WERI-Rb-1 (cell line): ENCODE measurements at regions not wholly inside any gene's neighbourhood (a gene's known extent, or its start where the extent isn't known, plus 50 kb on each side); places are given as distances from the start of the nearest gene placed in this dataset.
A peak's percentile ranks its signal among the peaks of the same experiment; 100 is the strongest.

Experiments used
- DNase-seq: peaks from one replicate; pipeline ENCODE4 v3.0.0-alpha.2; 2020
- H3K27ac ChIP-seq: fragments of 250-450 bp; sonication (Bioruptor Pico); 2 replicates; pipeline ENCODE4 v1.5.1; 2020; ENCODE audit warnings: mild to moderate bottlenecking, moderate library complexity
- H3K27me3 ChIP-seq: fragments of 250-450 bp; sonication (Bioruptor Pico); 2 replicates; pipeline ENCODE4 v1.5.1; 2021; ENCODE audit warnings: mild to moderate bottlenecking, low read depth, moderate library complexity; ENCODE audit not compliant: insufficient read depth, severe bottlenecking
- H3K36me3 ChIP-seq: fragments of 250-450 bp; sonication (Bioruptor Pico); 2 replicates; pipeline ENCODE4 v1.5.1; 2020; ENCODE audit warnings: mild to moderate bottlenecking, moderate library complexity
- H3K4me3 ChIP-seq: 2 replicates; pipeline ENCODE4 v1.5.1; 2011; ENCODE audit warnings: low read depth, mild to moderate bottlenecking, control low read depth, low read length
- H3K9me3 ChIP-seq: fragments of 250-450 bp; sonication (Bioruptor Pico); 2 replicates; pipeline ENCODE4 v1.5.1; 2021; ENCODE audit warnings: mild to moderate bottlenecking, moderate library complexity; ENCODE audit not compliant: severe bottlenecking
- TF ChIP-seq, protein P1 (sequence below): IDR thresholded peaks from 2 replicates; pipeline ENCODE4 v1.5.1; 2011; ENCODE audit warnings: low read depth, mild to moderate bottlenecking, control low read depth, inconsistent platforms, low read length

DNA sequence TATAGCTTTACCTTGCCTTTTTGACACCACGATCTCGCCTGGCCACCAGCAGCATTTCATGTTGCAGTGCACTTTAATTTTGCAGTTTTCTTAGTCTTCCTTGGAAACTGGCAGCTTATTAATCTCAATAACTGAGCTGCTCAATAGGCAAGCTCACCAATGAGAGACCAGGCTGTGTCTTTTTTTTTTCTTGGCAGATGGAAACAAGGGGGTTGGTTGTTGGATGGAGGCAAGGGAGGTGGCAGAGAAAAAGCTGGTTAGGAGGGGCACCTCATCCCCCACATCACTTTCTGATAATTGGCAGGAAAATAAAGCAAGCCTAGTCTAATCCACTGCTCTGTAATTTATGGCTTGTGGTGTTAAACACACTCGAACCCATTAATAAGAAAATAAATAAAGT, 324.5 kb upstream of the WWC1 start:
- H3K27ac ChIP-seq = no peak overlapping the region
- TF ChIP-seq, protein P1, sequence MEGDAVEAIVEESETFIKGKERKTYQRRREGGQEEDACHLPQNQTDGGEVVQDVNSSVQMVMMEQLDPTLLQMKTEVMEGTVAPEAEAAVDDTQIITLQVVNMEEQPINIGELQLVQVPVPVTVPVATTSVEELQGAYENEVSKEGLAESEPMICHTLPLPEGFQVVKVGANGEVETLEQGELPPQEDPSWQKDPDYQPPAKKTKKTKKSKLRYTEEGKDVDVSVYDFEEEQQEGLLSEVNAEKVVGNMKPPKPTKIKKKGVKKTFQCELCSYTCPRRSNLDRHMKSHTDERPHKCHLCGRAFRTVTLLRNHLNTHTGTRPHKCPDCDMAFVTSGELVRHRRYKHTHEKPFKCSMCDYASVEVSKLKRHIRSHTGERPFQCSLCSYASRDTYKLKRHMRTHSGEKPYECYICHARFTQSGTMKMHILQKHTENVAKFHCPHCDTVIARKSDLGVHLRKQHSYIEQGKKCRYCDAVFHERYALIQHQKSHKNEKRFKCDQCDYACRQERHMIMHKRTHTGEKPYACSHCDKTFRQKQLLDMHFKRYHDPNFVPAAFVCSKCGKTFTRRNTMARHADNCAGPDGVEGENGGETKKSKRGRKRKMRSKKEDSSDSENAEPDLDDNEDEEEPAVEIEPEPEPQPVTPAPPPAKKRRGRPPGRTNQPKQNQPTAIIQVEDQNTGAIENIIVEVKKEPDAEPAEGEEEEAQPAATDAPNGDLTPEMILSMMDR = no peak
- H3K36me3 ChIP-seq = no peaks in the 10 kb centered on the region
- H3K4me3 ChIP-seq = no peak overlapping the region
- no peaks in the 10 kb centered on the region for H3K9me3 ChIP-seq
- no peaks in the 10 kb centered on the region for H3K27me3 ChIP-seq
- DNase-seq = peak; percentile 21

DNA sequence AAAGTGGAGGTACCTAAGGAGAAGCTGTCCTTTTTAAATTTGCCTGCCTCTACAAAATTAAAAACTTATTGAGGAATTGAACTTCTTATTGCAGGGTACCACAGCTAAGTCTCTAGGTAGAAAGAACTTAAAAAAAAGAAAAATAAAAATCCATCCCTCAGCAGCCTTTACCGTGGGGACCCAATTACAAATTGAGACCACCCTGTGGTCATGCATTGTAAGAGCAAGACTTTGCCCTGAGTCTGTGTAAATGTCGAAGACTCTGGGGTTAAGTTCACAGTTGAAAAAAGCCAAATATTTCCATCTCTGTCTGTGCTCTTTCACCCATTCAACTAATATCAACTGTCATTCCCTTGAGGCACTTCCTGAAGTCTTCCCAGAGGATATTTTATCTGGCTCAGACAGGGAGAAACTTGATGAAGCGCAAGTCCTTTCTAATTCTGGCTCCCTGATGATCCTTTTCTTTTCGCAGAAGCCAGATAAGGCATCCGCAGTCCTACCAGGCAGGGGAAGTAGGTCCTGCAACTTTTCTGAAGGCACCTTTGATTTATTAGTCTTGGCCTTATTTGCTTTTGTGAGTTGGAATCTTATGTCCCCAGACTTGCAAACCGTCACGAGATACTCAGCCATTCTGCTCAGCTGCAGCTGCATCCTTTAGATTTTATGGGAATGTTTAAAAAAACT, 323.8 kb upstream of the WWC1 start:
- H3K9me3 ChIP-seq = no peaks in the 10 kb centered on the region
- no peak for DNase-seq
- H3K27ac ChIP-seq = no peak overlapping the region
- H3K4me3 ChIP-seq = no peak overlapping the region
- no peaks in the 10 kb centered on the region for H3K27me3 ChIP-seq
- no peaks in the 10 kb centered on the region for H3K36me3 ChIP-seq
- TF ChIP-seq, protein P1 = no peak

DNA sequence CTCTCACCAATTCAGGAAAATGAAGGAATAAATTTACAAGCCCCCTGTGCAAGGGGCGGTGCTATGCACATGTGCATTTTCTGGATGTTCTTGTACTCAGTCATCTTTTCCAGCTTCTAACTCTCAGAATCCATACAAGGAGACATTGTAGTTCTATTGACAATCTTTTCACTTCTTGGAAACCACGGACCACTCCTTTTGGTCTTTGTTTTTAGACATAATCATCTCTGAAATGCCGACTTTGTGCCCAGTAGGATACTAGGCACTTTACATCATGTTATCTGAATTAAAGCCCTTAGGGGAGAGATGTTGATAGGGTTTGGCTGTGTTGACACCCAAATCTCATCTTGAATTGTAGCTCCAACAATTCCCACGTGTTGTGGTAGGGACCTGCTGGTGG, 322.6 kb upstream of the WWC1 start:
- no peaks in the 10 kb centered on the region for H3K9me3 ChIP-seq
- no peak for DNase-seq
- TF ChIP-seq, protein P1 = no peak
- H3K36me3 ChIP-seq = no peaks in the 10 kb centered on the region
- H3K27ac ChIP-seq = no peak overlapping the region
- no peak overlapping the region for H3K4me3 ChIP-seq
- no peaks in the 10 kb centered on the region for H3K27me3 ChIP-seq

DNA sequence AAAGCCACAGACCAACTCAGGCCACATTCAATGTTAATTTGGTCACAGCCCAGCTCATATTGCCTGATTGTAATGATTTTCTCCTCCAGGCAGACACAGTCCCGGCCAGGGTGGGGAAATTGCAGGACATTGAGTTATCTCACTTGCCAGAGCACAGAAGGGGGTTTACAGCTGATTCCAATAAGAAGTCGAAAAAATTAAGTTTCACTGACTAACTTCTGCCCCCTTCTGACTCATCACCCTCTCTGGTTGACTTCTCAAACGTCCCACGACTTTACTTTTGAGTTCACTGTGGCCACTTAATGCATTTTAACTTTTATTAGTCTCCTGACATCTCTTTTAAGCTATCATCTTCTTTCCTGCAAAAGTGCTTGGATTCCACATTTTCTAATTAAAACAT, 321.4 kb upstream of the WWC1 start:
- Histone ChIP-seq H3K27ac (no peak overlapping the region), H3K9me3 (no peaks in the 10 kb centered on the region), H3K27me3 (no peaks in the 10 kb centered on the region), H3K4me3 (no peak overlapping the region), H3K36me3 (no peaks in the 10 kb centered on the region)
- TF ChIP-seq, protein P1 = no peak
- no peak for DNase-seq

DNA sequence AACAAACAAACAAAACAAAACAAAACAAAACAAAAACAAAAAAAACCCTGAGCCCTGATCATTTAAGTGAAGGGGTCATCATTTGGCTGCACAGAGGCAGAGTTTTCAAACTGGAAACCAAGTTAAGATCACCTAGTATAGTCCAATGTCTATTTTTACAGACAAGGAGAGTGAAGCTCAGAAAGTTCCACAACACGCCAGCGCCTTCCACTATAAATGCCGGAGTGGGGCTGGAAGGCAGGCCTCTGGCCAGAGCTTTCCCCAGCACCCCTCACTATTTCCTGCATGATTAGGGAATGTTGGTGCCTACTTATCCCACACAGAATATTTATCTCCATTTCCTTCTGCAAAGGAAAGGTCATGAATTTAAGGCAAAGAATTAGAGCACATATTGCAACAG, 319.7 kb upstream of the WWC1 start:
- Histone ChIP-seq H3K4me3 (no peak overlapping the region), H3K36me3 (no peaks in the 10 kb centered on the region), H3K9me3 (no peaks in the 10 kb centered on the region), H3K27ac (no peak overlapping the region), H3K27me3 (no peaks in the 10 kb centered on the region)
- TF ChIP-seq, protein P1 = no peak
- DNase-seq = no peak

DNA sequence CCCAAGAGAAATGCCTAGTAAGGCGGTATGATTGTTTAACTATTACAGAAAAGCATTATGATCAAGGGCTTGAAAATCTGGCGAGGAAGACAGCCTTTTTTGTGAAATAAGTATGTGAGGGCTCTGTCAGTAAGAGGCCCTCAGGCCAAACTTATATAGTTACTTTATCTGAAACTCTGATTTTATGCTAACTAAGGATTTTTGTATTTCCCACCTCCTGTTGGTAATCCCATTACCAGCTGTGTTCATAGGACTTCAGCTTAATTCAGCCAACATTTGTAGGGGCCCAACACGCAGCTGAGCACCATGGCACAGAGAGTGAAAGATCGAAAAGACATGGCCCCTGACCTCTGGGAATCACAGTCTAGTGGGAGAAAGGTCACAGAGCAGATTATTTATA, 318.3 kb upstream of the WWC1 start:
- H3K27me3 ChIP-seq = no peaks in the 10 kb centered on the region
- DNase-seq = no peak
- no peaks in the 10 kb centered on the region for H3K9me3 ChIP-seq
- H3K36me3 ChIP-seq = no peaks in the 10 kb centered on the region
- H3K4me3 ChIP-seq = no peak overlapping the region
- no peak overlapping the region for H3K27ac ChIP-seq
- TF ChIP-seq, protein P1 = no peak
